GM21381 (cell line): ENCODE measurements at regions not wholly inside any gene's neighbourhood (a gene's known extent, or its start where the extent isn't known, plus 50 kb on each side); places are given as distances from the start of the nearest gene placed in this dataset.
"Not testable (repeated sequence)": the region's sequence is repeated elsewhere in the genome, so short reads cannot be mapped to it uniquely, and the experiment has no call there.

Experiments used
- ATAC-seq: cut with Tn5 transposase; IDR thresholded peaks from one replicate; pipeline ENCODE4 v1.9.1; 2021; ENCODE audit warnings: mild to moderate bottlenecking, moderate library complexity; ENCODE audit not compliant: unreplicated experiment

DNA sequence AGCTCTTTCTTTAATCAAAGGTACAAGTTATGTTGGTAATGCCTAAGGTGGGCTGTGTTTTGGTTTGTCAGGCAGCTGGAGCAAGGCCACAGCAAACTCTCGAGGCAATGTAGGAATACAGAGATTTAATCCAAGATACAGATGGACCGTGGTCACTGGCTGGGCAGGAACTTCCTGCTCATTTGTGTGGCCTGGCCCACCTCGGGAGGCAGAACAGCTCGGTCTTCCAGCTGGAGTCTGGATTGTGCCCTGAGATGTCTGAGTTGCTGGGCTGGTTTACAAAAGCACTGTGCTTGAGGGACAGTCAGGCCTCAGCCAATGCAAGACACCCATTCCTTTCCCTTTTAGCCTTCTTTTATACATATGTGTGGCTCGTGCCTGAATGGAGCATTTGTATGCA is 506.1 kb upstream of the SALL3 start:
- ATAC-seq: no peak

GRCh38 chr18:78477840-78478239 is 501.8 kb upstream of the SALL3 start:
- ATAC-seq: no peak

GRCh38 chr18:78479443-78479842 is 500.2 kb upstream of the SALL3 start:
- no peak for ATAC-seq

DNA sequence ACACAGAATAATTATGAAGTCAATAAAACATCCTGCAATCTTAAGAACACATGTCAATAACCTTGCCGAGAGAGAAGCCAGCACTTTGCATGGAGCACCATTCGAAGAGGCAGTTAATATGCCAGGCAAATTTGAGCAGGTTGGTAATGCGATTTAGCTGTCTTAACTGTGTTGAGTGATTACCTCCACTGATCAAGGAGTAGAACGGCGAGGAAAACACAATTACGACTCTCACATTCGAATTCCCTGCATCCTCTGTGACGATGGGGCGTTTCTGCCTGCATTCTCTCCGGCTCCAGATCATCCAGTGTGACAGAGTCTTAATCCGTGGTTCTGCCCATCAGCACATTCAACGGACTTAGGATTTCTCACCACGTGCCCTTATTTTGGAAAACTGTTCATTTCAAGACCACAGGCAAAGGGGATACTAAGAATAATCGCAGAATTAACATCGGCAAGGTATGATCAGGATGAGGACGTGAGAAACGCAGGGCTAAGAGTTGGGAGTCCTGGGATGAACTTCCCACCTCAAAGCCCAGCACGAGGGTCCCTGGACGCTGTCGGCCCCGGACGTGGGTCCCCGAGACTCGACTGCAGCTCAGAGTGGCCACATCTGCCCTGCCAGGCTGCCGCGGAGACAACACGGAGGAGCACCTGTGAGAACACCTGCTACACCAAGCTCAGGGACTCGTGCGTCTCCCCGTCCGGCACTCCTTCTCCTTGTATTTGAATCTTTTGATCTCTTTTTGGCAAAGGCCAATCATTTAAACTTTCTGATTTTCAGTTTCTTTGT is 499.2 kb upstream of the SALL3 start:
- ATAC-seq: no peak

DNA sequence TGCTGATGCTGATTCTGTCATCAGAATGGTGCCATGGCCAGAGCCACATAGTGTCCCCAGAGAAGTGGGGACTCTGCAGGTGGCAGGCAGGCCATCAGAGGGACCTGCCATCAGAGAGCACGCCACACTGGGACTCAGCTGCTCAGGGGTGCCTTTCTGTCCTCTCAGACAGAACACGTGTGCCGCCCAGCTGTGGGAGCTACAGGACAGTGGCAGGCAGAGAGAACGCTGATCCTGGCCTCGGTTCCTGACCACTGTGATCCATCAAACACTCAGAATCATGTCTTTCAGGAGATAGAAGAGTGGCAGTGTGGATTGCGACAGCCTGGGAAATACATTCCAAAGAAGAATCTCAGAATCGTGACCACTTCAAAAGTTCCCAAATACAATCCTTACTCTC is 497.2 kb upstream of the SALL3 start:
- no peak for ATAC-seq

- no peak for ATAC-seq
Measured at GRCh38 chr18:78487649-78488048, 492.0 kb upstream of the SALL3 start.

GRCh38 chr18:78492064-78492812 is 487.4 kb upstream of the SALL3 start:
- no peak for ATAC-seq

DNA sequence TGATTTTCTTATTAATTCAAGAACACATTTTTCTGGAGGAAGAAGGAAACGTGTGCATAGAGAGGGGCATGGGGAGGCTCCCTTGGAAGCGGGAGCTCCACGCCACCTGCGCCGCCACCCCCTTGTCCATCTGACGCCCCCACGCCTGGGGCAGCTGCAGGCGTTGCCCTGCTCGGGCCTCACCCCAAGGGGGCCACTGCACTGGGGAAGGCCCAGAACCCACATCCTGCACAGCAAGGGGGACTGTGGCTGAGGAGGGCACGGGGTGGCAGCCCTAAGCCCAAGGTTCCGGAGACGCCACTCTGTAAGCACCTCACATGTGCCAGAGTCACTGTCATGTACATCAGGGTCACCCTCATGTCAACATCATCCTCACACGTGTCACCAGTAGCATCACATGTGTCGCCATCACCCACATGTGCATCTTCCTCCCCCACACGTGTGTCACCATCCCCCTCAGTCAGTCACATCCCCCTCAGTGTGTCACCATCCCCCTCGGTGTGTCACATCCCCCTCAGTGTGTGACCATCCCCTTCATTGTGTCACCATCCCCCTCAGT is 486.7 kb upstream of the SALL3 start:
- ATAC-seq: no peak

DNA sequence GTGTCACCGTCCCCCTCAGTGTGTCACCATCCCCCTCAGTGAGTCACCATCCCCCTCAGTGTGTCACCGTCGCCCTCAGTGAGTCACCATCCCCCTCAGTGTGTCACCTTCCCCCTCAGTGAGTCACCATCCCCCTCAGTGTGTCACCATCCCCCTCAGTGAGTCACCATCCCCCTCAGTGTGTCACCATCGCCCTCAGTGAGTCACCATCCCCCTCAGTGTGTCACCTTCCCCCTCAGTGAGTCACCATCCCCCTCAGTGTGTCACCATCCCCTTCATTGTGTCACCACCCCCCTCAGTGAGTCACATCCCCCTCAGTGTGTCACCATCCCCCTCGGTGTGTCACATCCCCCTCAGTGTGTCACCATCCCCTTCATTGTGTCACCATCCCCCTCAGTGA is 486.1 kb upstream of the SALL3 start:
- ATAC-seq: not testable (repeated sequence)

DNA sequence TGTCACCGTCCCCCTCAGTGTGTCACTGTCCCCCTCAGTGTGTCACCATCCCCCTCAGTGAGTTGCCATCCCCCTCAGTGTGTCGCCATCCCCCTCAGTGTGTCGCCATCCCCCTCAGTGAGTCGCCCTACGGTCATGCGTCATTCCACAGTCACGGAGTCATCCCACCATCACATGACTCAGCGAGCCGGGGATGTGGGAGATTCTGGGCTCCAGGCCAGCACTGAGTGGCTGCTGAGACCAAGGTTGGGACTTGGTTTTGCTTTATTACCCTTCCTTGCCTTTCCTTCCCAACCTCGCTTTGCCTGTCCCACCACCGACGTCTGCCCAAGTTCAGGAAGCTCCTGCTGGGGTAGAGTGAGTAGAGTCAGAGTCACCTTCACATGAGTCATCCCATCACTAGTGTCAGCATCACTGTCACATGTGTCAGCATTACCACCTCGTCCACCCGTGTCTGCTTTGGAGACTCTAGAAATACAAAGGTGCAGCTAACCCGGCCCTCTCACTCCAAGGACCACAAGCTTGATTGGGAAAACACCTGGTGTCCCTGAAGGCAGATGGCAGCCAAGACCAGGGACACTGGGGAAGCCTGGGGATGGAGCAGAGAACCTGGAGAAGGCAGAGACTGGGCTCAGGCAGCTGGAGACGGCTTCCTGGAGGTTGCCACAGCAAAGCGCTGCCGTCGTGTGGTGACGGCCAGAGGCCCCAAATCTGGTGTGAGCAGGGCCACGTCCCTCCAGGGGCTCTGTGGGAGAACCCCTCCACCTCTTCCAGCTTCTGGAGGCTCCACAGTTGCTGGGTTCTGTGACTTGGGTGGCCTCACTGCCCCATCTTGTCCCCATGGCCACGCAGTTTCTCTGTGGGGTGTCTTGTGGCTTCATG is 485.2 kb upstream of the SALL3 start:
- no peak for ATAC-seq

DNA sequence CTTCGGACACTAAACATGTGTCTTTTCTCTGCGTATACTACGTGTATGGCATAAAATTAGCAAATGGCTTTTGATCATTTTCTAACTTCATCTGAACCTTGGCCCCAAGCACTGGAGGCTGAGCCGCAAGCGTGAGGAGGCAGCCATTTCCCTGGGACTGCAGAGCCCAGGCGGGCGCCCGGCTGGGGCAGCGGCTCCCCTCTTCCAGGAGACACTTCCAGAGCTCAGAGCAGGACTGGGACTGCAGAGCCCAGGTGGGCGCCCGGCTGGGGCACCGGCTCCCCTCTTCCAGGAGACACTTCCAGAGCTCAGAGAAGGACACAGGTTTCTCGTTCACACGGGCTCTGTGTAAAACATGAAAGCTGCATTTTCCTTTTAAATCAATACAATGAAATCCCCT is 484.1 kb upstream of the SALL3 start:
- ATAC-seq: no peak

- no peak for ATAC-seq
Measured at GRCh38 chr18:78496079-78496478, 483.5 kb upstream of the SALL3 start.

- no peak for ATAC-seq
Measured at GRCh38 chr18:78497641-78498040, 482.0 kb upstream of the SALL3 start.

- no peak for ATAC-seq
Measured at GRCh38 chr18:78499586-78499985, 480.0 kb upstream of the SALL3 start.

GRCh38 chr18:78501251-78501650 is 478.4 kb upstream of the SALL3 start:
- ATAC-seq: no peak

DNA sequence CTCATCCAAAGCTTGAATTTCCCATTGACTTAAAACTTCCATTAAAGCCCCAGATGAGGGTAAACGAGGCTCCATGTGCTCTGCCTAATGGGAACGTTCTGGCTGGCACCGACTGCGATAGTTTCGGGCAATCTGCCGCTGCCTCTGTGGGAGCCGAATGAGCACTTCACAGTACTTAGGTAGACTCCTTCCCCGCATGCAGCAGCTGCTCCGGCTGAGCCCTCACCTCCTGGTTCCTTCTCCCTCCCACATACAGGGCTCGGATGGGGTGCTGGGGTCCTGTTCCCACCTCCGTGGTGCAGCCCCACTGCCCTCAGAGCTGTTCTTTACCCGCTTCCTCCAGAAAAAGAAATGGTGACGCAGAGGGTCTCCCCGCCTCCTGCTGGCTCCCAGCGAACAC is 476.5 kb upstream of the SALL3 start:
- no peak for ATAC-seq

GRCh38 chr18:78505851-78506461 is 473.7 kb upstream of the SALL3 start:
- ATAC-seq: no peak

GRCh38 chr18:78507217-78507616 is 472.4 kb upstream of the SALL3 start:
- ATAC-seq: no peak

GRCh38 chr18:78508228-78508824 is 471.3 kb upstream of the SALL3 start:
- ATAC-seq: not testable (repeated sequence)

- ATAC-seq: no peak
Measured at GRCh38 chr18:78510091-78510490, 469.5 kb upstream of the SALL3 start.
